HepG2 (cell line): ENCODE measurements at regions not wholly inside any gene's neighbourhood (a gene's known extent, or its start where the extent isn't known, plus 50 kb on each side); places are given as distances from the start of the nearest gene placed in this dataset.

ENCODE experiments used
- ELF3 ChIP-seq: IDR thresholded peaks from 2 replicates; pipeline ENCODE4 v1.6.1; 2016; ENCODE audit warnings: missing genetic modification reagents, missing compliant biosample characterization
- PHF21A ChIP-seq: sonication (generic); formaldehyde crosslinking; IDR thresholded peaks from 2 replicates; pipeline ENCODE4 v1.5.0; 2020; ENCODE audit warnings: mild to moderate bottlenecking, missing genetic modification reagents
- RAD21 ChIP-seq: fragments of 450-650 bp; formaldehyde crosslinking; IDR thresholded peaks from 2 replicates; pipeline ENCODE4 v1.5.0; 2020; ENCODE audit warnings: mild to moderate bottlenecking
- SALL1 ChIP-seq: sonication (generic); formaldehyde crosslinking; IDR thresholded peaks from 2 replicates; pipeline ENCODE4 v1.8.0; 2022; ENCODE audit warnings: mild to moderate bottlenecking, missing genetic modification reagents
- THYN1 ChIP-seq: sonication (generic); formaldehyde crosslinking; IDR thresholded peaks from 2 replicates; pipeline ENCODE4 v1.8.1; 2023; ENCODE audit warnings: low read depth, mild to moderate bottlenecking, moderate library complexity, missing genetic modification reagents, borderline replicate concordance
- ZMYM4 ChIP-seq: sonication (generic); formaldehyde crosslinking; IDR thresholded peaks from 2 replicates; pipeline ENCODE4 v1.8.1; 2023; ENCODE audit warnings: mild to moderate bottlenecking, missing genetic modification reagents
- ZNF234 ChIP-seq: sonication (generic); formaldehyde crosslinking; conservative IDR thresholded peaks from 2 replicates; pipeline ENCODE4 v1.5.1; 2020; ENCODE audit warnings: mild to moderate bottlenecking, missing genetic modification reagents
- ZNF256 ChIP-seq: sonication (generic); formaldehyde crosslinking; conservative IDR thresholded peaks from 2 replicates; pipeline ENCODE4 v1.4.0; 2020; ENCODE audit warnings: missing genetic modification reagents
- ZNF337 ChIP-seq: sonication (generic); formaldehyde crosslinking; IDR thresholded peaks from 2 replicates; pipeline ENCODE4 v1.5.1; 2020; ENCODE audit warnings: missing genetic modification reagents, low read depth, mild to moderate bottlenecking, borderline replicate concordance
- ZNF430 ChIP-seq: sonication (generic); formaldehyde crosslinking; IDR thresholded peaks from 2 replicates; pipeline ENCODE4 v1.9.0; 2021; ENCODE audit warnings: mild to moderate bottlenecking, missing genetic modification reagents
- ZNF530 ChIP-seq: sonication (generic); formaldehyde crosslinking; IDR thresholded peaks from 2 replicates; pipeline ENCODE4 v1.5.0; 2020; ENCODE audit warnings: low read depth, mild to moderate bottlenecking, missing genetic modification reagents
- ZNF549 ChIP-seq: sonication (generic); formaldehyde crosslinking; IDR thresholded peaks from 2 replicates; pipeline ENCODE4 v1.5.0; 2020; ENCODE audit warnings: missing genetic modification reagents
- ZNF614 ChIP-seq: IDR thresholded peaks from 2 replicates; pipeline ENCODE4 v1.6.1; 2018; ENCODE audit warnings: missing biosample characterization, missing genetic modification reagents, inconsistent platforms, borderline replicate concordance
- ZNF709 ChIP-seq: sonication (generic); formaldehyde crosslinking; IDR thresholded peaks from 2 replicates; pipeline ENCODE4 v1.5.0; 2020; ENCODE audit warnings: mild to moderate bottlenecking, missing genetic modification reagents
- ZNF75D ChIP-seq: sonication (generic); formaldehyde crosslinking; IDR thresholded peaks from 2 replicates; pipeline ENCODE4 v1.8.1; 2023; ENCODE audit warnings: missing genetic modification reagents, mild to moderate bottlenecking, borderline replicate concordance
- ZNF773 ChIP-seq: sonication (generic); formaldehyde crosslinking; IDR thresholded peaks from 2 replicates; pipeline ENCODE4 v1.4.0; 2020; ENCODE audit warnings: missing genetic modification reagents, borderline replicate concordance
- ZNF883 ChIP-seq: sonication (generic); formaldehyde crosslinking; IDR thresholded peaks from 2 replicates; pipeline ENCODE4 v1.5.1; 2020; ENCODE audit warnings: mild to moderate bottlenecking, missing genetic modification reagents; ENCODE audit errors: not compliant biosample characterization
- TF ChIP-seq, protein P1 (sequence below): sonication (generic); formaldehyde crosslinking; IDR thresholded peaks from 2 replicates; pipeline ENCODE4 v1.5.0; 2020; ENCODE audit warnings: mild to moderate bottlenecking, low read depth, missing genetic modification reagents, borderline replicate concordance
- TF ChIP-seq, protein P2 (sequence below): sonication (generic); formaldehyde crosslinking; IDR thresholded peaks from 2 replicates; pipeline ENCODE4 v1.5.0; 2020; ENCODE audit warnings: missing genetic modification reagents, mild to moderate bottlenecking, borderline replicate concordance
- TF ChIP-seq, protein P3 (sequence below): sonication (generic); formaldehyde crosslinking; IDR thresholded peaks from 2 replicates; pipeline ENCODE4 v1.9.0; 2021; ENCODE audit warnings: missing genetic modification reagents, borderline replicate concordance
- TF ChIP-seq, protein P4 (sequence below): sonication (generic); formaldehyde crosslinking; IDR thresholded peaks from 2 replicates; pipeline ENCODE4 v1.4.0; 2020; ENCODE audit warnings: missing genetic modification reagents, low read depth, mild to moderate bottlenecking, borderline replicate concordance
- TF ChIP-seq, protein P5 (sequence below): sonication (generic); formaldehyde crosslinking; IDR thresholded peaks from 2 replicates; pipeline ENCODE4 v1.4.0; 2020; ENCODE audit warnings: low read depth, mild to moderate bottlenecking, missing genetic modification reagents
- TF ChIP-seq, protein P6 (sequence below): sonication (generic); formaldehyde crosslinking; IDR thresholded peaks from 2 replicates; pipeline ENCODE4 v1.4.0; 2020; ENCODE audit warnings: missing genetic modification reagents

DNA sequence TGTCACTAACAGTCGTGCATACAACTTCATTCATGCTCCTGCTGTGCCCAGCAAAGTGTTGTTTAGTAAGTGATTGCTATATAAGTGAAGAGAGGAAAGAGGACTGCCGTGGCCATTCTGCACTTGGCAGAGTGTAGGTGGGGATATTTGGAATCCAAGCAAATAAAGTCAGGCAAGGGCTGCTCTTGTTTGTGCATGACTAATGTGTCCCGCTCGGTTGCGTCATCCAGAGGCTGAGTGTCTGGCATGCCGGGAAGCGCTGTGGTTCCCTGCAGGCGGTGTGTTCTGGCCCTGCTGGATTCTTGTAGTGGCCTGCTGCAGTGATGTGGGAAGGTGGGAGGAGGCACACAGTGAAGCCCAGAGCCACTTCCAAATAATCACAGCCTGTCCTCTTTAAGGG is 136.9 kb upstream of the ANKH start (continued):
- TF ChIP-seq ZNF234 (CRISPR knock-in tag) (no peak), ZNF337 (CRISPR knock-in tag) (no peak), ZNF75D (CRISPR knock-in tag) (no peak), ZNF614 (0 out of 2 replicates have a peak, but pooled peaks have one; percentile 19), ZNF549 (no peak), THYN1 (CRISPR knock-in tag) (no peak), RAD21 (CRISPR knock-in tag) (no peak), ZNF256 (0 out of 2 replicates have a peak, but pooled peaks have one; percentile 24), ZNF709 (CRISPR knock-in tag) (no peak), ZNF883 (CRISPR knock-in tag) (no peak), PHF21A (peak; percentile 63), ZNF430 (CRISPR knock-in tag) (peak; percentile 70; the same call in 1 of the 2 replicates), ZNF530 (CRISPR knock-in tag) (no peak), ELF3 (CRISPR knock-in tag) (peak; percentile 75), ZNF773 (no peak), ZMYM4 (CRISPR knock-in tag) (peak; percentile 83; the same call in 1 of the 2 replicates), SALL1 (CRISPR knock-in tag) (peak; percentile 97)
- TF ChIP-seq, protein P1, sequence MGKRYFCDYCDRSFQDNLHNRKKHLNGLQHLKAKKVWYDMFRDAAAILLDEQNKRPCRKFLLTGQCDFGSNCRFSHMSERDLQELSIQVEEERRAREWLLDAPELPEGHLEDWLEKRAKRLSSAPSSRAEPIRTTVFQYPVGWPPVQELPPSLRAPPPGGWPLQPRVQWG, result no peak
- TF ChIP-seq, protein P2, sequence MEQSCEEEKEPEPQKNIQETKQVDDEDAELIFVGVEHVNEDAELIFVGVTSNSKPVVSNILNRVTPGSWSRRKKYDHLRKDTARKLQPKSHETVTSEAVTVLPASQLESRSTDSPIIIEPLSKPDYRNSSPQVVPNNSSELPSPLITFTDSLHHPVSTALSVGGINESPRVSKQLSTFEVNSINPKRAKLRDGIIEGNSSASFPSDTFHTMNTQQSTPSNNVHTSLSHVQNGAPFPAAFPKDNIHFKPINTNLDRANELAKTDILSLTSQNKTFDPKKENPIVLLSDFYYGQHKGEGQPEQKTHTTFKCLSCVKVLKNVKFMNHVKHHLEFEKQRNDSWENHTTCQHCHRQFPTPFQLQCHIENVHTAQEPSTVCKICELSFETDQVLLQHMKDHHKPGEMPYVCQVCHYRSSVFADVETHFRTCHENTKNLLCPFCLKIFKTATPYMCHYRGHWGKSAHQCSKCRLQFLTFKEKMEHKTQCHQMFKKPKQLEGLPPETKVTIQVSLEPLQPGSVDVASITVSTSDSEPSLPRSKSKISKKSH (CRISPR knock-in tag), result no peak
- TF ChIP-seq, protein P3, sequence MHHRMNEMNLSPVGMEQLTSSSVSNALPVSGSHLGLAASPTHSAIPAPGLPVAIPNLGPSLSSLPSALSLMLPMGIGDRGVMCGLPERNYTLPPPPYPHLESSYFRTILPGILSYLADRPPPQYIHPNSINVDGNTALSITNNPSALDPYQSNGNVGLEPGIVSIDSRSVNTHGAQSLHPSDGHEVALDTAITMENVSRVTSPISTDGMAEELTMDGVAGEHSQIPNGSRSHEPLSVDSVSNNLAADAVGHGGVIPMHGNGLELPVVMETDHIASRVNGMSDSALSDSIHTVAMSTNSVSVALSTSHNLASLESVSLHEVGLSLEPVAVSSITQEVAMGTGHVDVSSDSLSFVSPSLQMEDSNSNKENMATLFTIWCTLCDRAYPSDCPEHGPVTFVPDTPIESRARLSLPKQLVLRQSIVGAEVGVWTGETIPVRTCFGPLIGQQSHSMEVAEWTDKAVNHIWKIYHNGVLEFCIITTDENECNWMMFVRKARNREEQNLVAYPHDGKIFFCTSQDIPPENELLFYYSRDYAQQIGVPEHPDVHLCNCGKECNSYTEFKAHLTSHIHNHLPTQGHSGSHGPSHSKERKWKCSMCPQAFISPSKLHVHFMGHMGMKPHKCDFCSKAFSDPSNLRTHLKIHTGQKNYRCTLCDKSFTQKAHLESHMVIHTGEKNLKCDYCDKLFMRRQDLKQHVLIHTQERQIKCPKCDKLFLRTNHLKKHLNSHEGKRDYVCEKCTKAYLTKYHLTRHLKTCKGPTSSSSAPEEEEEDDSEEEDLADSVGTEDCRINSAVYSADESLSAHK (CRISPR knock-in tag), result no peak
- TF ChIP-seq, protein P4, sequence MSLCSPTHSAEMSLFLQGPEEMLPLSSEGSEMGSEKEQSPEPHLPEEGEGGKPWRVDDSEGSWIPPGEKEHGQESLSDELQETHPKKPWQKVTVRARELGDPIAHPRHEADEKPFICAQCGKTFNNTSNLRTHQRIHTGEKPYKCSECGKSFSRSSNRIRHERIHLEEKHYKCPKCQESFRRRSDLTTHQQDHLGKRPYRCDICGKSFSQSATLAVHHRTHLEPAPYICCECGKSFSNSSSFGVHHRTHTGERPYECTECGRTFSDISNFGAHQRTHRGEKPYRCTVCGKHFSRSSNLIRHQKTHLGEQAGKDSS, result peak; percentile 67; the same call in 1 of the 2 replicates
- TF ChIP-seq, protein P5, sequence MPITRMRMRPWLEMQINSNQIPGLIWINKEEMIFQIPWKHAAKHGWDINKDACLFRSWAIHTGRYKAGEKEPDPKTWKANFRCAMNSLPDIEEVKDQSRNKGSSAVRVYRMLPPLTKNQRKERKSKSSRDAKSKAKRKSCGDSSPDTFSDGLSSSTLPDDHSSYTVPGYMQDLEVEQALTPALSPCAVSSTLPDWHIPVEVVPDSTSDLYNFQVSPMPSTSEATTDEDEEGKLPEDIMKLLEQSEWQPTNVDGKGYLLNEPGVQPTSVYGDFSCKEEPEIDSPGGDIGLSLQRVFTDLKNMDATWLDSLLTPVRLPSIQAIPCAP (CRISPR knock-in tag), result no peak
- TF ChIP-seq, protein P6, sequence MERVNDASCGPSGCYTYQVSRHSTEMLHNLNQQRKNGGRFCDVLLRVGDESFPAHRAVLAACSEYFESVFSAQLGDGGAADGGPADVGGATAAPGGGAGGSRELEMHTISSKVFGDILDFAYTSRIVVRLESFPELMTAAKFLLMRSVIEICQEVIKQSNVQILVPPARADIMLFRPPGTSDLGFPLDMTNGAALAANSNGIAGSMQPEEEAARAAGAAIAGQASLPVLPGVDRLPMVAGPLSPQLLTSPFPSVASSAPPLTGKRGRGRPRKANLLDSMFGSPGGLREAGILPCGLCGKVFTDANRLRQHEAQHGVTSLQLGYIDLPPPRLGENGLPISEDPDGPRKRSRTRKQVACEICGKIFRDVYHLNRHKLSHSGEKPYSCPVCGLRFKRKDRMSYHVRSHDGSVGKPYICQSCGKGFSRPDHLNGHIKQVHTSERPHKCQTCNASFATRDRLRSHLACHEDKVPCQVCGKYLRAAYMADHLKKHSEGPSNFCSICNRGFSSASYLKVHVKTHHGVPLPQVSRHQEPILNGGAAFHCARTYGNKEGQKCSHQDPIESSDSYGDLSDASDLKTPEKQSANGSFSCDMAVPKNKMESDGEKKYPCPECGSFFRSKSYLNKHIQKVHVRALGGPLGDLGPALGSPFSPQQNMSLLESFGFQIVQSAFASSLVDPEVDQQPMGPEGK (CRISPR knock-in tag), result peak; percentile 48
